GM18870 (cell line): ENCODE measurements at regions not wholly inside any gene's neighbourhood (a gene's known extent, or its start where the extent isn't known, plus 50 kb on each side); places are given as distances from the start of the nearest gene placed in this dataset.
A peak's percentile ranks its signal among the peaks of the same experiment; 100 is the strongest.

ENCODE experiments used
- ATAC-seq: cut with Tn5 transposase; IDR thresholded peaks from one replicate; pipeline ENCODE4 v1.9.1; 2021; ENCODE audit warnings: moderate library complexity; ENCODE audit not compliant: unreplicated experiment

- no peak for ATAC-seq
Observed at GRCh38 chr3:193779933-193780332, 186.9 kb downstream of the OPA1 start.

GRCh38 chr3:193780397-193780796 is 187.4 kb downstream of the OPA1 start:
- ATAC-seq: no peak

- no peak for ATAC-seq
Observed at GRCh38 chr3:193780810-193781478, 187.9 kb downstream of the OPA1 start.

- no peak for ATAC-seq
Observed at GRCh38 chr3:193782276-193782647, 189.3 kb downstream of the OPA1 start.

- no peak for ATAC-seq
Observed at GRCh38 chr3:193782747-193783146, 189.7 kb downstream of the OPA1 start.

- ATAC-seq: no peak
Observed at GRCh38 chr3:193783166-193783896, 190.3 kb downstream of the OPA1 start.

GRCh38 chr3:193784822-193785221 is 191.8 kb downstream of the OPA1 start:
- no peak for ATAC-seq

- ATAC-seq: no peak
Observed at GRCh38 chr3:193787496-193787870, 194.5 kb downstream of the OPA1 start.

GRCh38 chr3:193788189-193788991 is 195.4 kb downstream of the OPA1 start:
- peak; percentile 82 for ATAC-seq

GRCh38 chr3:193789455-193789854 is 196.4 kb downstream of the OPA1 start:
- no peak for ATAC-seq

GRCh38 chr3:193790086-193790990 is 197.3 kb downstream of the OPA1 start:
- ATAC-seq: no peak

GRCh38 chr3:193791041-193792032 is 198.3 kb downstream of the OPA1 start:
- no peak for ATAC-seq

GRCh38 chr3:193793123-193793522 is 200.1 kb downstream of the OPA1 start:
- ATAC-seq: no peak

- no peak for ATAC-seq
Observed at GRCh38 chr3:193794002-193794881, 201.2 kb downstream of the OPA1 start.

- ATAC-seq: no peak
Observed at GRCh38 chr3:193795062-193795690, 202.2 kb downstream of the OPA1 start.

GRCh38 chr3:193796089-193796488 is 203.1 kb downstream of the OPA1 start:
- no peak for ATAC-seq

GRCh38 chr3:193797566-193797965 is 204.6 kb downstream of the OPA1 start:
- ATAC-seq: no peak

GRCh38 chr3:193798051-193798450 is 205.0 kb downstream of the OPA1 start:
- no peak for ATAC-seq
